ENCODE measurements at regions not wholly inside any gene's neighbourhood (a gene's known extent, or its start where the extent isn't known, plus 50 kb on each side); places are given as distances from the start of the nearest gene placed in this dataset.

- DNase-seq (ENCODE audit: low spot score) = no peak
These were observed 367.9 kb downstream of the METTL15 start for GRCh38 chr11:28476049-28476448.

GRCh38 chr11:28472904-28473303, 364.7 kb downstream of the METTL15 start:
- no peak for DNase-seq (ENCODE audit: low spot score)

- no peak for DNase-seq (ENCODE audit: low spot score)
These were observed 363.3 kb downstream of the METTL15 start for GRCh38 chr11:28471537-28471936.

GRCh38 chr11:28470180-28470579, 362.0 kb downstream of the METTL15 start:
- DNase-seq (ENCODE audit: low spot score) = no peak

- no peak for DNase-seq (ENCODE audit: low spot score)
These were observed 358.3 kb downstream of the METTL15 start for GRCh38 chr11:28466506-28466905.

GRCh38 chr11:28464252-28464867, 356.2 kb downstream of the METTL15 start:
- no peak for DNase-seq (ENCODE audit: low spot score)

GRCh38 chr11:28463826-28464225, 355.6 kb downstream of the METTL15 start:
- no peak for DNase-seq (ENCODE audit: low spot score)

GRCh38 chr11:28461846-28462245, 353.7 kb downstream of the METTL15 start:
- DNase-seq (ENCODE audit: low spot score) = no peak

GRCh38 chr11:28461338-28461737, 353.1 kb downstream of the METTL15 start:
- peak; percentile 58 for DNase-seq (ENCODE audit: low spot score)

GRCh38 chr11:28460348-28460747, 352.2 kb downstream of the METTL15 start:
- no peak for DNase-seq (ENCODE audit: low spot score)

- DNase-seq (ENCODE audit: low spot score) = no peak
These were observed 351.7 kb downstream of the METTL15 start for GRCh38 chr11:28459912-28460311.

- no peak for DNase-seq (ENCODE audit: low spot score)
These were observed 349.4 kb downstream of the METTL15 start for GRCh38 chr11:28457481-28458065.

- DNase-seq (ENCODE audit: low spot score) = peak; percentile 10
These were observed 340.0 kb downstream of the METTL15 start for GRCh38 chr11:28448186-28448585.

- peak; percentile 17 for DNase-seq (ENCODE audit: low spot score)
These were observed 339.0 kb downstream of the METTL15 start for GRCh38 chr11:28447226-28447625.

- no peak for DNase-seq (ENCODE audit: low spot score)
These were observed 333.9 kb downstream of the METTL15 start for GRCh38 chr11:28442131-28442530.

- DNase-seq (ENCODE audit: low spot score) = no peak
These were observed 331.2 kb downstream of the METTL15 start for GRCh38 chr11:28439403-28439802.

- DNase-seq (ENCODE audit: low spot score) = no peak
These were observed 311.9 kb downstream of the METTL15 start for GRCh38 chr11:28420099-28420498.

- DNase-seq (ENCODE audit: low spot score) = no peak
These were observed 309.6 kb downstream of the METTL15 start for GRCh38 chr11:28417601-28418323.

- no peak for DNase-seq (ENCODE audit: low spot score)
These were observed 303.8 kb downstream of the METTL15 start for GRCh38 chr11:28412029-28412428.

GRCh38 chr11:28401446-28401845, 293.3 kb downstream of the METTL15 start:
- DNase-seq (ENCODE audit: low spot score) = no peak

- DNase-seq (ENCODE audit: low spot score) = no peak
These were observed 292.3 kb downstream of the METTL15 start for GRCh38 chr11:28400331-28401100.

- no peak for DNase-seq (ENCODE audit: low spot score)
These were observed 285.2 kb downstream of the METTL15 start for GRCh38 chr11:28393348-28393747.

- no peak for DNase-seq (ENCODE audit: low spot score)
These were observed 276.2 kb downstream of the METTL15 start for GRCh38 chr11:28384418-28384817.

Measured in AG20443 (cell line).